Fibroblast of skin of right quadriceps (primary cell): ENCODE measurements at regions not wholly inside any gene's neighbourhood (a gene's known extent, or its start where the extent isn't known, plus 50 kb on each side); places are given as distances from the start of the nearest gene placed in this dataset.
A peak's percentile ranks its signal among the peaks of the same experiment; 100 is the strongest.

Experiments used
- DNase-seq: peaks from one replicate; pipeline ENCODE4 v3.0.0-alpha.2; 2013

DNA sequence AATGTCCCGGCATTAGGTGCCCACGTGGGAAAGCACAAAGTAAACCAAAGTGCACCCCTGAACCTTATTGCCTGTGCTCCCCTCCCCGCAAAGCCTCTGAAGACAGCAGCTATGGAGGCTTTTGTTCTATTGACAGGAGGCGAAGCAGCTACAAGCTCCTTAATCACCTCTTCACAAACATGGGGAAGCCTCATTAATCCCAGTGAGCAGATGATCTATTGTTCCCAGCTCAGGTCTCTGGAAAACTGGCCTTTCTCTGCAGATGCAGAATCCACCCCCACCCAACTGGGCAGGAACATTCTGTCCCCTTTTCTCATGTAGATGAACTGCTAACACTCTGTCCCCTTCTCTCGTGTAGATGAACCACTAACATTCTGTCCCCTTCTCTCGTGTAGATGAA lies 190.5 kb upstream of the CSF3R start:
- DNase-seq: no peak

DNA sequence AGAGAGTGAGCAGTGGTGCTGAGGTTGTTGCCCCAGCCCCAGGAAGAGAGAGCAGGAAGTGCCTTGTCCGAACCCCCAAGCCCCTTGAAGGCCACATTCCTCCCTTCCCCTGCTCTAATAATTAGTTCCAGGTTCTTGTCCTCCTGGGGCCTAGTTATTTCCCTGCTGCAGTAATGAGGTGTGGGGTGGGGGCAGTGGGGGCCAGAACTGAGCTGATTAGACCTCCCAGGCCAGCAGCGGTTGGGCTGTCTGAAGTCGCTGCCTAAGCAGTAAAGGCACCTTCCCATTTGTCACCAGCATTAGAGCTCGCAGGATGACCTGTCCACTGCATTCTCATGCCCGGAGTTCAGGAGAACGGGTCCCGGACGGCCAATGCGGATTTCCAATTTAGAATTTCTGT lies 186.5 kb upstream of the CSF3R start:
- DNase-seq: no peak

DNA sequence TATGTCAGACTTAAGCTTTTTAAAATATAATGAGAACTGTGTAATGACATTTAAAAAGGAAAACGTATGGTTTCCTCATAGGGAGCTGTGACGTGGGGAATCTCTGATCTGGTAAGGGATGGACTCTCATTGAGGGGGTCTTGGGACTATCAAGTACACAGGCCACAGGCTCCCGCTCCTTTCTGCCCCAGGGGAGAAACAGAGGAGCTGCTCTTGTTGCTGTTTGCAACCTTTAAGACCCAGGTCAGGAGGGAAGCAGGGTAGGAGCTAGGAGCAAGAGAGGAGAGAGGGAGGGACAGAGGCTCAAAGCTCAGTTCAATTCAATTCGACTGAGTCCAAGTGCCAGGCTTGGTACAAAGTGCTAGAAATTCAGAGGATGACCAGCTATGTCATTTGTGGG lies 185.1 kb upstream of the CSF3R start:
- no peak for DNase-seq

DNA sequence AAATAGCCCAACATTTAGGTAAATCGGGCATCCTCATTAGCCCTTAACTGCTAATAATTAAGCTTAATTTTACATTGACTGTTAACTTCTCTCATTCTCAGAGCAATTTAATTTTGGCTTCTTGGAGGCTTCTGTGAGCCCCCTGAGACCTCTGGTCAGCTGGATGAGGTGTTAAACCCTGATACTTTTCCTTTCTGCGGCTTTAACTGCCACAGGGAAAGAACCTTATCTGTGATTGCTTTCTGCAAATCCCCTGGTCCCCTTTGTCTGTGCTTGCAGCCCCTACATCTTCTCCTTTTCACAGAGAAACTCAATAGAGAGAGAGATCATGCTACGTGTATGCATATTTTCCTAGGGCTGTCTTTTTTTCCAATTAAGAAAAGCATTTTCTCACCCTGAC lies 184.5 kb upstream of the CSF3R start:
- DNase-seq: no peak

DNA sequence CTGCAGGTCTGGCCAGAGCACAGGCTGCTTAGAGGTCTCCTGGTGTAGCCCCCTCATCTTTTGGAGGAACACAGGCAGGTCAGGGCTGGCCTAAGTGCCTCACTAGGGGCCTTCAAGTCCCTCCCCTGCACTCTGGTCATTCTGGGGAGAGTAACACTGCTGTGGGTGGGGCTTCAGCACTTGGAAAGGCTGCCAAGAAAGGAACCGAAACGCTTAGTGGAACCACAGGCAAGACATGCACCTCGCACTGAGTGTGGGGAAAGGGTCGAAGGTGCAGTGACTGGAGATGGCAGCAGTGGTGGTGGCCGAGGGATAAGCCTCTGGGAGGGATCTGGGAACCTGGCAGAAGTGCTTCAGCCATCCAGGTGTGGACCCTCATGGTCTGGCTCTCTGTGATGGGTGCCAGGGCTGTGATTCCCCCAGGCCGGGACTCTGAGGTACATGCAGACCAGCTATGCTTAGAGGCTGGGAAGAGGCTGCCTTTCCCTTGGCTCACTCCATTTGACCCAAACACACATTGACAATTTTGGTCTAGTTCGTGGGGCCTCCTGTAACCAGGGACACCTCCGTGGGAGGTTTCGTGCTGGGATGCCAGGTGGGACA lies 182.9 kb upstream of the CSF3R start:
- DNase-seq: no peak

DNA sequence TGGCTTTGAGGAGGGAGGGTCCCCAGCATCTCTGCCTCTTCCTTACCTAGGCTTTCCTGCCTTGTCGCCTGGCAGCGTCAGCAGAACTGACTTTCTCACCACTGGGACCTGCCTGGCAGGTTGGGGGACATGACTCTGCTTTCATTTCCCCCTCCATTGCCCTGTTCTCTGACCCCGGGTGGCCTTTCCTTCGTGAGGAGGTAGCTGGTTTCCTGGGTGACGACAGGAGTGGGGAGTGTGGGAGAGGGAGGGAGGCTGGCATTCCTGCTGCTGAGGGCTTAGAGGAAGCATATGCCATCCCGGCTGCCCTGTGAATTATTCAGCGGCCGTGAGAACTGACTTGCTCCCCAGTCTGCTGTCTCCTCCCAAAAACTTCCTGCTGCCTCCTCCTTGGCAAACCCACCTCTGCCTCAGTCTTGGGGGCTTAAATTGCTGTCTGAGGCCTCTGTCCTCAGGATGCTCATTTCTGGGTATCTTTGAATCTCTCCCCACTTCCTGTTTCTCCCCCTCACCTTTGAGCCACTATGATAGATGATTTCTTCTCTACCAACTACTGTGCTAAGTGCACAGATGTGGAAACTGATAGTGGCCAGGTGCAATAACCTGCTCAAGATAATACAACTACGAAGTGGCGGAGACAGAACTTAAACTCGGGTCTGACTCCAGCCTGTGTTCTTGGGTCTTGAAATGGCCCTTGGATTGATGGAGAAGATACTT lies 182.0 kb upstream of the CSF3R start:
- DNase-seq: no peak

DNA sequence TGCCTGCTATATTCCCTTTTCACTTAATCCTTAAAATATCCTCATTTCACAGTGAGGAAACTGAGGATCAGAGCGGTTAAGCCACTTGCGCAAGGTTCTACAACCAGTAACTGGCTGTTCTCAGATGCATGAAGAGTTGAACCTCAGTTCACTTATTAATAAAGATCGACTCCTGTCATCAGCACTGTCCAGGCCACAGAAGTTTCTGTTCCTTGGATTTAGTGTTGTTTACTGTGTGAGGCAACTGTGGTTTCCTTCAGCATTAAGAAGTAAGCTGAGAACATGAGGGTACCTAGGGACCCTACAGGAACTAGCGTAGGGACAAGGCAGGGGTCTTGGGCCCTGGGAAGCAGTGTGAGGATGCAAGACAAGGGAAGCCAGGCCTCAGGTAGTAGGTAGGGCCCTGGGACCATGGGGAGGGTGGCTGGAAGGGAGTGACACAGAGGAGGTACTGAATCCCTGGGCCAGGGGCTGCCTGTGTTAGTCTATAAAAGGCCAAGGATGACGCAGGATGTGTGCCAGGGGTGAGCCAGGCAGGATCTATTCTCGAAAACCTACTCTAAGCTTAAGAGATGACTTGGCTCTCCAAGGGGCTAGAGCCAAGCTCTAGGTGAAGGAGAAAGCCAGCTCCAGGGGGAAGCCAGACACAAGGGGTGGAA lies 181.2 kb upstream of the CSF3R start:
- DNase-seq: no peak

DNA sequence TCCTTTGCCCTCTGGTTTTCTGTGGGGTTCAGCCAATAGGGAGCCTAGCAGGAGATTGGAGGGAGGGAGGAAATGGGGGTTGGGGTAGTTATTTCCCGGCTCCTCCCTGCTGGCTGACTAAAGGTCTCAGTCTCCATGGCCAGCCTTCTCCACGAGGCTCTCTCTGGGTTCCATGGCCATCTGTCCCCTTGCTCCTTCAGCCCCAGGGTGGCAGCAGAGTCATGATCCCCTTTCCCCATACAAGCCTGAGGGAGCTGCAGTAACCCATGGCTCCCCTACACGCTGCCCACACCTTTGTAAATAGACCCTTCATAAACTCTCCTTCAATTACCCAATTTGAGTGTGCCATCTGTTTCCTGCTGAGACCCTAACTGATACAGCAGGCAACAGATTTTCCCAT lies 176.1 kb upstream of the CSF3R start:
- DNase-seq: no peak

DNA sequence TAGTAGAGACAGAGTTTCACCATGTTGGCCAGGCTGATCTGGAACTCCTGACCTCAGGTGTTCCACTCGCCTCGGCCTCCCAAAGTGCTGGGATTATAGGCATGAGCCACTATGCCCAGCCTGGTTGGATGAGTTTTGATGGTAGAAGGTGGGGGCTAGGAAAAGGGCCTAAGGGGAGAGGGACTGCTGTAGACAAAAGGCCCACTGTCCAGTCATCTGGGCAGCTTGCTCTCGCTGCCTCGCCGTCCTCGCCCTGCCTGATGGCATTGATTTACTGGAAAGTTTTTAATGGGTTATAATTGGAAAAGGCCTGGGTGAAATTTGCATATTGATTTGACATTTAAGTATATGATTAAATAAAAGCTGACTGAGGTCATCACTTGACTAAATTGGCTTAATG lies 175.1 kb upstream of the CSF3R start:
- DNase-seq: no peak

DNA sequence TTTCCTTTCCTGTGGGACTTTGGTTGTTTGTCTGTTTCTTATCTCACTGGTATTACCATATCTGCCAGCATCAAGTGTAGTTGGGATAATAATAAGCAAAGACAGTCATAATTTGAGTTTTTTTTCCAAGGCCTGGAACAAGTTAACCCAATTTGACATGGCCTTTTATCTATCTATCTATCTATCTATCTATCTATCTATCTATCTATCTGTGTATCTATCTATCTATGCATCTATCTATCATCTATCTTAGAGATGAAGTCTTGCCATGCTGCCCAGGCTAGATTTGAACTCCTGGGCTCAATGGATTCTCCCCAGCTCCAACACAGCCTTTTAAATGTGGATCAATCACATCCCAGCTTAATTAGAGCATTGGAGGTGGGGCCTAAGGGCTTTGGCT lies 174.1 kb upstream of the CSF3R start:
- DNase-seq: no peak

DNA sequence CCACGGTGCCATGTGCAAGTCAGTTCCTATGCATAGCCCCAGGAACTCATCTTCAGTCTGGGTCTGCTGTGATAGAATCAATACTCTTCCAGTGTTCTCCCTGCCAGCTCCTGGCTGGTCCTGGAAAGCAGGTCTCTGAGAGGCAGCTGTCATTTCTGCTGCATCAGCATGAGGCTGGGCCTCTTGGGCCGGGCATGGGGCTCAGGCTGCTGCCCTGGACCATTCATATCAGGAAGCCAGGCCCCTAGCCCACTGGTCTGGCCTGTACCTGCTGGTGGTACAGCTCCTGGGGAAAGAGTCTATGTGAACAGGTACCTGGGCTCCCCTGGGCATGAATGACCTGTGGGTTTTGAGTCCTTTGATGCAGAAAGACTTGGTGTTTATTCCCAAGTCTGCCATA lies 173.6 kb upstream of the CSF3R start:
- DNase-seq: no peak

DNA sequence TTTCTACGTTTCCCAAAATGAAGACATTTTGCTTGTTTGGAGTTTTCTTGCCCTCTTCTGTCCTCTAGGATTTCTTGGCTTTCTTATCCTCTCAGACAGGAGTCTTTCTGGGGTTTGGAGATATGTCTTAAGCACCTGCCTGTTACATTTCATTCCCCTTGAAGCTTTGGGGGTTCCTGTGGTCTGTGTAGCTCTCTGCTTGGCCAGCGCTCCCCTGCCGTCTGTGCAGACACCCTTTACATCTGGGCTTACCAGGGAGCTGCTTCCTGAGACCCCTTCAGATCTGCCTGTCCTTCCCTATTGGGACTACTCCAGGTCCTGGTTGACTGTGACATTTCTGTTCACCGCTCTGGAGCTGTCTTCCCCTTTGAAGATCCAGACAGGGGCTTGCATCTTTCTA lies 171.9 kb upstream of the CSF3R start:
- DNase-seq: no peak

DNA sequence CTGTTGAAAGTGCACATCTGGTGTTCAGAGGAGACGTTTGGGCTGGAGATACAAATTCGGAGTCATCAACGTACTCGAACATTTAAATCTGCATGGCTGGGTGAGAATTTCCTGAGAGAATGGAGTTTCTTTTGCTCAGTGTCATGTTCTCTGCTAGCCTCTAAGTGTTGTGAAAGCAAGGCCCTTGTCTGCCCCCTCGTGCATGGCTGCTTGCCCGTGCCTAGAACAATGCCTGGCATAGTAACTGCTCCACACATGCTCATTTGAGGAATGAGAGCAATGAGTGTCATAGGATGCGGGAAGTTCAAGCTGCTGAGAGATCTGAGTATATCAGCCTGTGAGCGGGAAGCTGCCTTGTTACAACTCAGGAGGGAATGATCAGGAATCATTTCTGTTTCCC lies 171.1 kb upstream of the CSF3R start:
- DNase-seq: no peak

DNA sequence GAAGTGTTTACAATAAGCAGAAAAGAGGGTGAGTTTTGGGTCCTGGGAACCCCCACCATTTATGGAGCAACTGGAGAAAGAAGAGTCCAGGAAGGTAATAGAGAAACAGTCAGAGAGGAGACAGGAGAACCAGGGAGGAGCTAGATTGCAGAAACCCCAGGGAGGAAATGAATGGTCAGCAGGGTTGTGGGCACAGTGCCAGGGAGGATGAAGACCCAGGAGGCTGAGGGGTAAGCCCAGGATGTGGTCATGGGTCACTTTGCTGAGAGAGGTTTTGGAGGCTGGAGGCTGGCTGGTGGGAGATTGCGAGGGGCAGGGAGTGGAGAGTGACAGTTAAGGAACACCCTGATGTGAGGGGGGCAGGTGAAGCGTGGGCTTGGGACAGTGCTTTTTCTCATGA lies 169.9 kb upstream of the CSF3R start:
- DNase-seq: no peak

DNA sequence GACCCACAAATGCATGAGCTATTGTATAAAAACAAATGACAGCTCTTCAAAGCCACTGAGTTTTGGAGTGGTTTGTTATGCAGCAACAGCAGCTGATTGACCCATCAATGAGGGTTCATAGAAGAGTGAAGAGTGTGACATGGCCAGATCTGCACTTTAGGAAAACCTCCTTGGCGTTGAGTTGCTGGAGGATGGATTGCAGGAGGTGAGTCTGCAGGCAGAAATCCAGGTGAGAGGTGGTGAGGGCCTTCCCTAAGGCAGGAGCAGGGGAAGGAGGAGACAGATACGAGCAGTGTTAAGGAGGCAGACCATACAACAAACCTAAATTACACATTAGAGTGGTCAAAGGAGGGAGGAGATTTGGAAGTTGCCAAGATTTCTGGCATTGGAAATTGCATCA lies 169.3 kb upstream of the CSF3R start:
- no peak for DNase-seq

DNA sequence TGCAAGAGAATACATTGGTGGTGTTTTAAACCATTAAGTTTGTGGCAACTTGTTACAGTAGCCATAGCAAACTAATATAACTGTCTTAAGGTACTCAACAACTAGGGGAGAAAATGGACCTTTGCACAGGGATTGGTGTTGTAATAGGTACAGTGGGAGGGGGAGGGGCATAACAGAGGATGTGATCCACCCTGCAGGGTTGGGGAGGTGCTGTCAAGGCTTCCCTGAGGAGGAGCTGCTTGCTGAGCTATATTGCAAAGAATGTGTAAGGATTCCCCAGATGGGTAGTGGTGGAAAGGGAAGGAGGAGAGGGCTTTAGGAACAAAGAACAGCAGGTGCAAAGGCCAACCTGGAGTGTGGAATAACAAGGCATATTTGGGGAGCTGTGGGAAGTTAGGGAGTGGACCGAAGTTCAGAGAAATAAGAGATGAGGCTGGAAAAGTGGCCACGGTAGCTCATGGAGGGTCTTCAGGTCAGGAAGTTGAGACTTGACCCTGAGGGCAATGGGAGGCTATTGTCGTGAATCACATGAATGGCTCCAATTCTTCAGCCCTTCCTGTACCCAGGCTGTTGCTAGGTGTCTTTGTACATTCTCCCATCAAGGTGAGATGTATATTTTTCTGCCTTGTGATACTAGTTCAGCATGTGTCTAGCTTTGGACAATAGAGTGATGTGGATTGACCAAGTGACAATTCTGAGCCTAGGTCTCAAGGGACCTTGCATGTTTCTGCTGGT lies 168.6 kb upstream of the CSF3R start:
- DNase-seq: no peak

DNA sequence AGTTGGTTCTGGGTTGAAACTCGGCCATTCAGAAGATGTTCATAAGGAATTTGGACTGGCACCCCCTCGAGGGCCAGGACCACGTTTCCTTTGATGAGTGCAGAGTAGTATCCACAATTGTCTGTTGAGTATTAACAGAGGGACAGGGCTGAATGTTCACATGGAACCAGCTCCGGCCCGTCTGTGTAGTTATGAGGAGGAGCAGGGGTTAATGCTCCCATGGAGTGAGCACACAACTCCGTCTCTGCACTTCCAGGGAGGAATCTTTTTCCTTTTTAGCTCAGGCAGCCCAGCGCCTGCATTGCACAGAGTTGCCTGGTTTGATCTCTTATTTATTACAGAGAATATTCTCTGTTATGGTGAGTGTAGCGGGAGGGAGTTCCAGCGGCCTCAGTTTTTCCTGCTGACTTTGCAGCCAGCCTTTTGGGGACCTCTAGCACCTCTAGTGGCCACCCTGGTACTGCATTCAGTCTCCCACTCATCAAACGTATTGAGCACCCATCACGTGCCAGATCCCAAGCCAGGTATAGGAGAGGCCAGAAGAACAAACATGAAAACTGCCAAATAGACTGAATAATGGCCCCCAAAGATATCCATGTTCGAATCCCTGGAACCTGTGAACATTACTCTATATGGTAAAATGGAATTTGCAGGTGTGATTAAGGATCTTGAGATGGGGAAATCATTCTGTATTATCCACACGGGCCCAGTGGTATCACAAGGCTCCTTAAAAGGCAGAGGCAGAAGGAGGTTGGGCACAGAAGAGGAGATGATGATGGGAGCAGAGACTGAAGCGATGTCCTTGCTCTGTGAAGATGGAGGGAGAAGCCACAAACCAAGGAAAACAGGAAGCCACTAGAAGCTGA lies 167.7 kb upstream of the CSF3R start:
- DNase-seq: peak; percentile 34

DNA sequence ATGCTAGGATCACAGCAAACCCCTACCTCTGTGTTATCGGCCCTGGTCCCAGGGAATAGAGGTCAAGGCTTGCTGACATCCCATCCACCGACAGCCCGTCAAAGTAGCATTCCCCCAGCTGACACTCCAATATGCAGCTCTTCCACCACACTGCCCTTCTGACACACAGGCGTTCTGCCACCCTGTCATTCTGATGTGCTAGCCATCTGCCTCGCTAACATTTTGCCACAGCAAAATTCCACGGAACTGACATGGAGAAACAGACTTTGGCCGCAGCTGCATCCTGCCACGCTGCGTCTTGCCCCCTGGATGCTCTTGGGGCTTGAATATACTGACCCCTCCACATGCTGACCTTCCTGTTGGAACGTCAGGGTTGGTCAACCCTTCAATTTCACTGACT lies 163.2 kb upstream of the CSF3R start:
- DNase-seq: no peak

DNA sequence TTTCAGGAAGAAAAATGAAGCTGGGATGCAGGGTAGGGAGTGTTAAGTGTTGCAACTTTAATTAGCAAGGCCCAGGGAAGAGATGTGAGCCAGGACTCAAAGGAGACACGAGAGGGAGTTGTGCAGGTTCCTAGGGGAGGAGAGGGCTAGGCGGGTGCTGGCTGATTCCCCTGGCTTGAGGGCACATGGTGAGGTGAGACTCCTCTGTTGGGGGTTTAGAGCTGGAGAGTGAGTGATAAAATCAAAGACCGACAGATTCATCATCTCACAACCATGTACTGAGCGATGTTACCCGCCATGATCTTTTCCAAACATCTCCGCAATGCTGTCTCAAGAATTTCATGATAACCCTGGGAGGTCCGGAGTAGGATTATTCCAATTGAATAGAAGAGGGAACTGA lies 161.8 kb upstream of the CSF3R start:
- no peak for DNase-seq

DNA sequence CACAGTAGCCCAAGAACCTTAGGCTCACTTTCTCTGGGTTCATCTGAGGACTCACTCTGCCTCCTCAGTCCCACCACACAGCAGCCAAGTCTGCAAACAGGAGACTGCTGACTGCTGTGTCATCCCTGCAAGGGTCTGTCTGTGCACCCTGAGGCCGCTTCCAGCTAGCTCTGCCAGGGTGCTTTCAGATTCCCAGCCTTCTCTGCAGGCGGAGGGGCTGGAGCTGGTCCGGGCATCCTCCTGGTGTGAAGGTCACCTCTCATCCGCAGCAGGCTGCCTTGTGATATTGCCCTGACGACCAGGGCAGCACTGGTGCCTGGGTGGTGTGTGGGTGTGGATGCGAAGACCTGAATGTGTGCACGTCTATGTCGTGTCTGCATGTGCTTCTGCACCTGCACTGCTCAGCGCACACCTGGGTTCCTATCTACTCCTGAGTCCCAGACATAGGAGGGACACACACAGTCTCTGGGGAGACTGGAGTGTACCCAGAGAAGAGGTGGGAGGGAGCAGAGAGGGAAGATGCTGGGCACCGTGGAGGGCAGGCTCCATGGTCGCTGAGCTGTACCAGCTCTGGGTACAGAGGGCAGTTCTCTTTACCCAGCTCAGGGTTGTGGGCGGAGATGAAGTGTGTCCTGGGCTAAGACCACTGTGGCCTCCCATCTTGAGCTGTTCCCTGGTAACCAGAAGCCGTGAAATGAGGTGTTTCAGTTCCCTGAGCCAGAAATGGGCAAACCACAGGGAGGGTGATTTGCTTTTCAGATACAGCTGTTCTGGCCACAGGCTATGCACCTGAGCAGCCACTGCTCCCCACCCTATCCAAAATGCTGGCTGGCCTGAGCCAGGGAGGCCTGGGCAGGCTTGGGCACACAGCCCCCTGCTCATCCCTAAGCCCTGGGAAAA lies 160.9 kb upstream of the CSF3R start:
- no peak for DNase-seq

DNA sequence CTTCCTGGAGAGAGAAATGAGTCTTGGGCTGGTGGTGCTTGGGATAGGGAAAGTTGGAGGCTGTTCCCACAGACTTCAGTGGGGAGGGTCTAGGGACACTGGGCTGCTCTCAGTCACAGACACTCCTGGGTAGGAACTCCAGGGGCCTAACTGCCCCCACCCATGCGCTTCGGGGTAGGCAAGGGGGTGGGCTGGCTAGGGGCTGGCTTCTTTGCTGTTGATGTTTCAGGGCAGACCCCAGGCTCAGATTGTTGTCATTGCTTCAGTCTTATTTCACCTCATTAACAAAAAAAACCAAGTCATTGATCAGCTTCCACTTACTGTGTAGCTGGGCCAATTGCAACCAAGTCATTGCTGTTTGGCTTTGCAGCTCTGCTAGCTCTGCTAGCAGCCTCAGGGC lies 160.1 kb upstream of the CSF3R start:
- no peak for DNase-seq

DNA sequence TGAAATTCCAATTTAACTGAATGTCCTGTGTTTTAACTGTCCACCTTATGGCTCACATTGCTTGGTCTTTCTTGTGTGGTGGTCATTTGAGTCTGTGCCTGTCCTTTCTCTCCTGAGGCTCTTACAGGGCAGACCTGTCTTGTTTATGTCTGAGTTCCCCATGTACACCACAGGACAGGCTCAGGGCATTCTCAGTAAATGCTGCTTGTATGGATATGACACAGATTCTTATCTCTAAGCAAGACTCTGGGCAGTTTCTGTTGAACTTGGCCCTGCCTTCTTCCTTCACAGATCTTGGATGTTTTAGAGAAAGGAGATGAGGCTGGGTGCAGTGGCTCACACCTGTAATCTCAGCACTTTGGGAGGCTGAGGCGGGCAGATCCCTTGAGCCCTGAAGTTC lies 159.1 kb upstream of the CSF3R start:
- DNase-seq: no peak
